ENCODE measurements at regions not wholly inside any gene's neighbourhood (a gene's known extent, or its start where the extent isn't known, plus 50 kb on each side); places are given as distances from the start of the nearest gene placed in this dataset.

DNA sequence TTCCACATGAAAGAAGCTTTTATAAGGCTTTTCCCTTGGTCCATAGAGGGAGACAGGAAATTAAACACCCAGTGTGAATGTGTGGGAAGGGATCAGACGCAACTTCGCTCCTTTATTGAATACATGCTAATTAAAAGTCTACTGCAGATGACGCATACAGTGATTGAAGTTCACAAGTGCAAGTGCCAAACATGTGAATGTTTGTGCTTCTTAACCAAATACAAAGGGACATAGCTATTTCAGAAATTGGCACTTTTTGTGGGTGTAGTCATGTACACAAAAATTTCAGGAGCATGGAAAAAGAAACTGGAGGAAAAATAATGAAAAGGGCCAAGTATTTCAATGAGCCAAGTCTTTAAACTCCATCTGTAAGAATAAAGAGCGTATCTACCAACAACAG lies 283.7 kb downstream of the SKAP2 start:
- TF ChIP-seq, protein P1, sequence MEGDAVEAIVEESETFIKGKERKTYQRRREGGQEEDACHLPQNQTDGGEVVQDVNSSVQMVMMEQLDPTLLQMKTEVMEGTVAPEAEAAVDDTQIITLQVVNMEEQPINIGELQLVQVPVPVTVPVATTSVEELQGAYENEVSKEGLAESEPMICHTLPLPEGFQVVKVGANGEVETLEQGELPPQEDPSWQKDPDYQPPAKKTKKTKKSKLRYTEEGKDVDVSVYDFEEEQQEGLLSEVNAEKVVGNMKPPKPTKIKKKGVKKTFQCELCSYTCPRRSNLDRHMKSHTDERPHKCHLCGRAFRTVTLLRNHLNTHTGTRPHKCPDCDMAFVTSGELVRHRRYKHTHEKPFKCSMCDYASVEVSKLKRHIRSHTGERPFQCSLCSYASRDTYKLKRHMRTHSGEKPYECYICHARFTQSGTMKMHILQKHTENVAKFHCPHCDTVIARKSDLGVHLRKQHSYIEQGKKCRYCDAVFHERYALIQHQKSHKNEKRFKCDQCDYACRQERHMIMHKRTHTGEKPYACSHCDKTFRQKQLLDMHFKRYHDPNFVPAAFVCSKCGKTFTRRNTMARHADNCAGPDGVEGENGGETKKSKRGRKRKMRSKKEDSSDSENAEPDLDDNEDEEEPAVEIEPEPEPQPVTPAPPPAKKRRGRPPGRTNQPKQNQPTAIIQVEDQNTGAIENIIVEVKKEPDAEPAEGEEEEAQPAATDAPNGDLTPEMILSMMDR (conservative IDR thresholded peaks at IDR 0.05; ENCODE audit: low read depth, low read length) = no peak
- TF ChIP-seq SMC3 (IDR thresholded peaks at IDR 0.05; ENCODE audit: low read depth, low read length) (no peak), RCOR1 (IDR thresholded peaks at IDR 0.05; ENCODE audit: insufficient replicate concordance, low read length) (no peak), POLR2A (IDR thresholded peaks at IDR 0.05; ENCODE audit: low read depth, low read length) (no peak), RFX5 (IDR thresholded peaks at IDR 0.05; ENCODE audit: low read depth, low read length) (no peak)
